Activated CD8-positive, alpha-beta memory T cell treated with anti-CD3 and anti-CD28 coated beads, Interleukin-2, amount 50 U/mL, for 1 hour (primary cell): ENCODE measurements at regions not wholly inside any gene's neighbourhood (a gene's known extent, or its start where the extent isn't known, plus 50 kb on each side); places are given as distances from the start of the nearest gene placed in this dataset.
"Not testable (repeated sequence)": the region's sequence is repeated elsewhere in the genome, so short reads cannot be mapped to it uniquely, and the experiment has no call there.

Experiments
- DNase-seq: peaks from one replicate; pipeline ENCODE4 v3.0.0-alpha.2; 2020; ENCODE audit errors: extremely low read depth

DNA sequence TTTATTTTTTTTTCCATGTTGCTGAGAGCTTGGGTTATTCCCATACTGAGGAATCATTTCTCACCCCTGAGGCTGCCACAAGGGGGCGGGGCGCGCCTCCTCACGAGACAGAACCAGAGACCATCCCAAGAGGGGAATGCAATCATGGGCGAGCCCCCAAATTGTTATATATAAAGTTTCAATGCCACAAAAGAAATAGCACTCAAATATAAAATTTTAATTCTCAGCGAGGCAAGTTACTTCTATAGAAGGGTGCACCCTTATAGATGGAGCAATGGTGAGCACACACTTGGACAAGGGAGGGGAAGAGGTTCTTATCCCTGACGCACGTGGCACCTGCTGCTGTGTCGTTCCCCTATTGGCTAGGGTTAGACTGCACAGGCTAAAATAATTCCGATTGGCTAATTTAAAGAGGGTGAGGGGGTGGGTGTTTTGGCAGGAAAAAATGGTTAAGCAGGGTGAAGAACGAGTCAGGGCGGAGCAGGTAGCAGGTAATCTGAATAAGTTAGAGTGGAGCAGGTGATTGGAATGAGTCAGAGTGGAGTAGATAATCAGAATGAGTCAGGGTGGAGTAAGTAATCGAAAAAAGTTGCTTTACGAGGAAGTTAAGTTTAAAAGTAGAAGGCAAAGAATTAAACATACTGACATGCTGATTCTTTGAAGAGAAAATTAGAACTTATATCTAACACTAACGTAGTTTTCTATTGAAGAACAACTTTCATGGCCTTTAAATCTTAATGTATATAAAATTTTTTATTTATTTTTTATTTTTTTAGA, 177.5 kb downstream of the MTCL1 start:
- no peak for DNase-seq

DNA sequence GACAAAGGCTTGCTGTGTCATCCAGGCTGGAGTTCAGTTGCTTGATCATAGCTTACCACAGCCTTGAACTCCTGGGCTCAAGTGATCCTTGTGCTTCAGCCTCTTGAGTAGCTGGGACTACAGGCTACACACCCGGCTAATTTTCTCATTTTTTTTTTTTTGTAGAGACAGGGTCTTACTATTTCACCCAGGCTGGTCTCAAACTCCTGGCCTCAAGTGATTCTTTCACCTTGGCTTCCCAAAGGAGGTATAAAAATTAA, 178.0 kb downstream of the MTCL1 start:
- DNase-seq, result no peak

DNA sequence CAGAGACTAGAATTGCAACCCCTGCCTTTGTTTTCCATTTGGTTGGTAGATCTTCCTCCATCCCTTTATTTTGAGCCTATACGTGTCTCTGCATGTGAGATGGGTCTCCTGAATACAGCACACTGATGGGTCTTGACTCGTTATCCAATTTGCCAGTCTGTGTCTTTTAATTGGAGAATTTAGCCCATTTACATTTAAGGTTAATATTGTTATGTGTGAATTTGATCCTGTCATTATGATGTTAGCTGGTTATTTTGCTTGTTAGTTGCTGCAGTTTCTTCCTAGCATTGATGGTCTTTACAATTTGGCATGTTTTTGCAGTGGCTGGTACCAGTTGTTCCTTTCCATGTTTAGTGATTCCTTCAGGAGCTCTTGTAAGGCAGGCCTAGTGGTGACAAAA, 182.5 kb downstream of the MTCL1 start:
- DNase-seq, result not testable (repeated sequence)

DNA sequence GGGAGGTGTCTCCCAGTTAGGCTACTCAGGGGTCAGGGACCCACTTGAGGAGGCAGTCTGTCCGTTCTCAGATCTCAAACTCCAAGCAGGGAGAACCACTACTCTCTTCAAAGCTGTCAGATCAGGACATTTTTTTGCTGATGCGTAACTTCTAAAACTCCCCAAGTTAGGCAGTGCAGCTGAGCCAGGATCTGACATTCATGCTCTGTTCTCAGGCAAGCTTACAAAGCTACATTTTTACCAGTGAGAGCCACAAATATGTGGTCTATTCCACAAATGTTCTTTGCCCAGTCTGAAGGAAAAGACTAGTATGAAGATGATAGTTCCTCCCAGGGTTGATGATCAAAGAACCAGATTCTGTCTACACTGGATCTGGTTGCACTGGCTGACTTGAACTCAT, 184.1 kb downstream of the MTCL1 start:
- DNase-seq, result no peak

DNA sequence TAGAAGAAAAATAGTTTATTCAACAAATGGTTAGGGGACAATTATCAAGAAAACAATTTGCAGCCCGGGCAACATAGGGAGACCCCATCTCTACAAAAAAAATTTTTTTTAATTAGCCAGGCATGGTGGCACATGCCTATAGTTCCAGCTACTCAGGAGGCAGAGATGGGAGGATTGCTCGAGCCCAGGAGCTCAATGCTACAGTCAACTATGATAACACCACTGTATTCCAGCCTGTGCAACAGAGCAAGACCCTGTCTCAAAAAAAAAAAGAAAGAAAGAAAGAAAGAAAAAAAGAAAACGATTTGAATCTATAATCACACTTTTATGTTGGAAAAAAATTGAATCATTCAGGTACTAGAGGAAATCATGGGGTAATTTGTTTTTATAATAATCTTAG, 185.1 kb downstream of the MTCL1 start:
- not testable (repeated sequence) for DNase-seq

DNA sequence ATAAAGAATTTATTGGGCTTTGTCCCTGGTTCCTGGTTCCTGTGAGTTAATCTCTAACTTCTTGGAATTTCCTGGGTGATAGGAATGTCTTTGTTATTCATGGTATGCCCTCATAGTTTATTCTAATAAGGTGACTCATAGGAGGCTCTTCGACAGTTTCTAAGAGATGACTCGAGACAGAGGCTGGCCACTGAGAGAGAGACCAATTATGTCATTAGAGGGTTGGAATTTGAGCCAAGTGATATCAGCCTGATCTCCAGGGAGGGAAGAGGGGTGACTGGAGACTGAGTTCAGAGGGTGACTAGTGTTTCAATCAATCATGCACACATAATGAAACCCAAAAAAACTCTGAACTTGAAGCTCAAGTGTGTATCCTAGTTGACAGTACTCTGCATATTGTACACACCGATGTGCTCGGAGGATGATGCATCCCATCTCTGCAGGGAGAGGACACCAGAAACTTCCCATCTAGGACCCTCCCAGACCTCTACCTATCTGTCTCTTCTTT, 185.7 kb downstream of the MTCL1 start:
- DNase-seq, result no peak

DNA sequence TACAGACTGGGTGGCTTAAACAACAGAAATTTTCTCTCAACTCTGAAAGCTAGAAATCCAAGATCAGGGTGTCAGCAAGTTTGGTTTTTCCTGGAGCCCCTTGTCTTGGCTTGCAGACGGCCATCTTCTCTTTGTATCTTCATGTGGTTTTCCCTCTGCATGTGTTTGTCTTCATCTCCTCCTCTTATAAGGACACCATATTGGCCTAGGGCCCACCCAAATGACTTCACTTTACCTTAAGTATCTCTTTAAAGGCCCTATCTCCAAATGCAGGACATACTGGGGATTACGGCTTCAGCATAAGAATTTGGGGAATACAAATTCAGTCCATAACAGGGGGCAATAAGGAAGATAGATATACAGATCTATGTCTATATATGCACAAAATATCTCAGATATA, 187.9 kb downstream of the MTCL1 start:
- no peak for DNase-seq

DNA sequence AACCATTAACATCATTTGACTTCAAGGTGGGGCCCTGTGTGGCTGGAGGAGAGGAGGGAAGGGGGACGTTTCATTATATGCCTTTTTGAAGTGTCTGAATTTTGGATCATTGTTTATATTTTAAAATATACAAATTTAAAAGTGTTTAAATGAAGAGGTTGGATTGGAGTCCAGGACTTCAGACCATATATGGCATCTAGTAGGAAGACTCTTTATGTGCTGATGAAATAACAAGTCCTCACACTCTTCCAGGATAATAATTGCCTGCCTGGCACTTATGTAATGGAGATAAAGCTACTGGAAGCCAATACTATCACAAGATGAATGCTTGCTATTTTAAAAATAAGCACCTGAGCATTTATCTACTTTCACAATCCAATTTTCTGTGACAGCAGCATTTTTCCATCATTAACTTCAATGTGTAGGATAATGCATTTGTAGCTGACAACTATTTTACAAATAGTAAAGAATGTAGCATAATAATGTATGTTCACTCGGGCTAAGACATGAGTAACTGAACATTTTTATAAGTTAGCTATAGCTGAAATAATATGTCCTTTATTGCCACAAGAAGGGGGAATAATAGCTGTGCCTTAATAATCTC, 188.4 kb downstream of the MTCL1 start:
- no peak for DNase-seq

DNA sequence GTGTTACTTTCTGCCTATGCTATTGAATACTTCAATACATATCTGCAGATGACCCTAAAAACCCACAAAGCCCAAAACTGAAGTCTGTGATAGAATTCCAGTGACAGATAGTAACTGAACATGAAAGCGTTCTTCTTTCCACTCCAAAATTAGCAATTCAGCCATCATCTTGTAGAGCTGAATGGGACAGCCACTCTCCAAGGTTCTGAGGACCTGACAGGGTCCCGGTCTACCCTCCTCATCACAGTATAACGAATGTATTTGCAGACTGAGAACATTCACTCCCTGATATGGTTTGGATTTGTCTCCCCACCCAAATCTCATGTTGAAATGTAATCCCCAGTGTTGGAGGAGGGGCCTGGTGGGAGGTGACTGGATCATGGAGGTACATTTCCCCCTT, 189.5 kb downstream of the MTCL1 start:
- no peak for DNase-seq

DNA sequence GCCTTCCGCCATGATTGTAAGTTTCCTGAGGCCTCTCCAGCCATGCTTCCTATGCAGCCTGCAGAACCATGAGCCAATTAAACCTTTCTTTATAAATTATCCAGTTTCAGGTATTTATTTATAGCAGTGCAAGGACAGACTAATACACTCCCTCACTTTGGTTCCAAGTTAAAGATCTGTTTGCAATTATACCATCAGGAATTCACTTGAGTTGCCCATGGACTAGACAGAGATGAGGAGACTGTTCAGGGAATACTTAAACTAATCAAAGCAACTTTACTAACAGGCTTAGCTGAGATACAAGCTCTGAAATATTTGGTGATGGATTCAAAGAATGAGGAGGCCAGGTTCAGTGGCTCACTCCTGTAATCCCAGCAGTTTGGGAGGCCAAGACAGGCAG, 190.0 kb downstream of the MTCL1 start:
- DNase-seq, result no peak

DNA sequence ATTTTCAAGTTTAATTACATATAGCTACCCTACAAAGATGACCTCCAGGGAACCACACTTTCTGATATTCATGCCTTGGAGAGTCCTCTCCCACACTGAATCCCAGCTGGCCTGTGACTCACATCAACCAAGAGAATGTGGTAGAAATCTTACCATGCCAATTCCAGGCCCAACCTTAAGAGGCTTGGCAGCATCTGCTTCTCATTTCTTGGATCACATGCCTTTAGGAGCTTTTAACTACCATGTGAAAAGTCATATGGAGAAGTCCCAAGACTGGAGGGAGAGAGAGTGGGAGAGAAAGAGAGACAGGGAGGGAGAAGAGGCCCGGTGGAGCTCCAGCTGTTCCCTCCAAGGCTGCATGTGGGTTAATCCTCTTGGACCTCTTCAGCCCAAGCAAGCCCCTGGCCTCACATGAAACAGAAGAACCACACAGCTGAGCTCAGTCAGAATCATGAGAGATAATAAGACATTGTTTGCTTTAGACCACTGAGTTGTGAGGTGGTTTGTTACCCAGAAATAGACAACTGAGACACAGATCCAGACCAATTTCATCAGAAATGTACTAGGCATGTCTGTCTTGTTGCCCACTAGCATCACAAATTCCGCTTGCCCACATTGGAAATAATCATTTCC, 190.7 kb downstream of the MTCL1 start:
- no peak for DNase-seq

DNA sequence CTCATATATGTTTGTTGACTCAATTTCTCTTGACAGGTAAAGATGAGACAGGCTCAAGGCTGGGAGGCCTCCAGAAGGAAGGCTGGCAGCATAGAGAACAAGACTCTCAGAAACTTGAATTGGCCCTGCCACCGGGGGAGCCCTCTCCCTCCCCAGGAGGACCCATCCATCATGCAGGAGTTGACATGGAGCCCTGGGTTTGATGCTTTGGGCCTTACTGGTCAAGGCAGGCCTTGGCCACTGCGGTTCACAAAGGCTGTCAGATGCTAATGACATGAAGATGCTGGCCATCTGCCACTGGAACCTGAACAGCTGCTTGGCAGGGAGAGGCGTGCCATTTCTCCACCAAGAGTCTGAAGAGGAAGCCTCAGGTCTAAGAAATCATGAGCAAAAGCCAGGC, 193.6 kb downstream of the MTCL1 start:
- no peak for DNase-seq

DNA sequence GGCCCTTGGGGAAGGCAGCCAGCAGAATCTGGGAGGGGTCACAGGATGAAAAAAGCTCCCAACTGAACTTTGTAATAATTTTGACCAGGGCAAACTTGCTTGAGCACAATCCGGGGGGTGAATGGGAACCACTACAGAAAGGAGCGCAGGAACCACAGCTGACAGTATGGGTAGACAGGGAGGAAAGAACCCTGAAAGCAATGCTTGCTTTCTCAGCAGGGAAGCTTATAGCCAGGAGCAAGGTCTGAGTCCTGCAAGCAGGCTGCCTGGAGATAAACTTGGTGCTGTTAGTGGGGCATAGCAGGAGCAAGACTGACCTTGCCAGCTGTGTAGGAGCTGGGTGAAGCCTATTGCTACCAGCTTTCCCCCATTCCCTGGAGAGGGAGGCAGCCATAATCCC, 195.2 kb downstream of the MTCL1 start:
- no peak for DNase-seq

DNA sequence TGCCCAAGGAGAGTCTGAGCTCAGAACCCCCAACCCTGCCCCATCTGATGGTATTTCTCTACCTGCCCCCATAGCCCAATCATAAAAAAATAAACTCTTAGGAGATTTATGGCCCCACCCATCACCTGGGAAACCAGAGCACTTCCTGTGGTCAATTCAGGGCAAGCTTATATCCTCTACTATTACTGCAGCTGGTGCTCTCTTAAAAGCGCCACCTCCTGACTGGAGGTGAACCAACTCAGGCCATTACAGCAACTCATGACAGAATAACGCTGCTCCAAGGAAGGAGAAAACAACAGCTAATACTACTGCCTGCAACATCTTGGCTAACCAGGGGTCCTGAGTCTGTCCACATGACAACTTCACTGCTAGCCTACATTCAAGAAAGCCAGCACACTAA, 195.7 kb downstream of the MTCL1 start:
- no peak for DNase-seq

DNA sequence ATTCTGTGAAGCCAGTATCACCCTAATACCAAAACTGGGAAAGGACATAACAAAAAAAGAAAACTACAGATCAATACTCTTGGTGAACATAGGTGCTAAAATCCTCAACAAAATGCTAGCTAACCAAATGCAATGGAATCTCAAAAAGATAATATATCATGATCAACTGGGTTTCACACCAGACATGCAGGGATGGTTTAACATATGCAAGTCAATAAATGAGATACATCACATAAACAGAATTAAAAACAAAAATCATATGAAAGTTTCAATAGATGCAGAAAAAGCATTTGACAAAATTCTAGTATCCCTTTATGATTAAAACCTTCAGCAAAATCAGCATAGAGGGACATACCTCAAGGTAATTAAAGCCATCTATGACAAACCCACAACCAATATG, 198.2 kb upstream of the NDUFV2 start:
- no peak for DNase-seq

DNA sequence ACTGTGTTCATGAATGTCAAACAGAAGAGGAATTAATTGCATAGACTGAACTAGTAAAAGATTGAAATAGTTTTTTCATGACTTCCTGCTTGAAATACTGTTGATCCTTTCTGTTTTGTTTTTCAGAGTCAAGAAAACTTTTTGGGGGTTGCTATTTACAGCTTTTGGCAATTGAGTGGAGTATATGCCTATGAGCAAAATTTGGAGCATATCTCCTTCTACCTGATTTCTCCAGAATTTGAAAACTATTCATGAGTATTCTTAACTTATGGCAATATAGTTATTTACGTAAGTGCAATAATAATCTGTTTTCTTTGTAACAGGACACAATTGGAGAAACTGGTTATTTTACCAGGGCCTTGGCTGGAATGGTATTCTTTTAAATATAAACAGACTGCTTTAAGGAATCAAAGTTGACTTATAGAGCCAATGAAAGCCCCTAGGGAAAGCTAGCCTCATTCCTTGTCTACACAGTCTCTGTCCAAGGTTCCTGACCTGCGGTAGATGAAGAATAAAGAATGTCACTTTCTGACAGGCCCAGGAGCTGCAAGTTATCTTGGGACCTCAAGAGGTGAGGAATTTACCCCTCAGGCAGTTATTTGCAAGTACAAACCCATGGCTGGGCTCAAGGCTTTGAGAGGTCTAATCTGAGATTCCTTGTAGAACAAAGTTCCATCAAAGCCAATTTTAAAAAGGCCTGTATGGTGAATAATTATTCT, 193.5 kb upstream of the NDUFV2 start:
- DNase-seq, result no peak

DNA sequence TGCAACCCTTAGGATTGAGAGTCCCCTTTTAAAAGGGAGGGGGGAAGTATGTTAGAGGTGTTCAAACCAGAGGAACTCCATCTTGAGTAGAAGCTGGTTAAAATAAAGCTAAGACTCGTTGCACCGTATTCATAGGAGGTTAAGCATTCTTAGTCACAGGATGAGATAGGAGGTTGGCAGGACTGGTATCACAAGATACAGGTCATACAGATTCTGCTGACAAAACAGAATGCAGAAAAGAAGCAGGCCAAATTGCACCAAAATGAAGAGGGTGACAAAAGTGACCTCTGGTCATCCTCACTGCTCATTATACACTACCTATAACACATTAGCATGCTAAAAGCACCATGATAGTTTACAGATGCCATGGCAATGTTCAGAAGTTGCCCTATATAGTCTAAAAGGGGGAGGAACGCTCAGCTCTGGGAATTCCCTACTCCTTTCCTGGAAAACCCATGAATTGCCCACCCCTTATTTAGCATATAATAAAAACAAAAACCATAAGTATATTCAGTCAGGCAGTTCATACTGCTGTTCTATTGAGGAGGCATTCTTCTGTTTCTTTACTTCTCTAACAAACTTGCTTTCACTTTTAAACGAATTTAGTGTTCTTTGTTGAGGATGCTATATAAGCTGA, 192.2 kb upstream of the NDUFV2 start:
- no peak for DNase-seq

DNA sequence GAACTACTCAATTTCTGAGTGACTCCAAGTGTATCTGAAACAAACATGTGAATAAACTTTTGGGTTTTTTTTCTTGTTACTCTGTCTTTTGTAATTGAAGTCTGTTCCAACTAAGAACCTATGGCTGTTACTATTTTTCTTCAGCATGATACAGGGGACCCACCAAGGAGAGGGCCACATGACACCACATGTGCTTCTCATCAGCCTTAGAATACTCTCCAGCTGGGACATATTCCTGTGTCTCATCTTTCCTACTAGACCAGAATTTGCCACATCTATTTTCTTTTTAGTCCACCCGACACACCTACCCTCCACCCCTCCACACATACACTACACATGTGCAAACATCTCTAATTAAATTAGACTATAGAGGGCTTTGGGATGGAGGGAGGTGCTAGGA, 191.7 kb upstream of the NDUFV2 start:
- no peak for DNase-seq

DNA sequence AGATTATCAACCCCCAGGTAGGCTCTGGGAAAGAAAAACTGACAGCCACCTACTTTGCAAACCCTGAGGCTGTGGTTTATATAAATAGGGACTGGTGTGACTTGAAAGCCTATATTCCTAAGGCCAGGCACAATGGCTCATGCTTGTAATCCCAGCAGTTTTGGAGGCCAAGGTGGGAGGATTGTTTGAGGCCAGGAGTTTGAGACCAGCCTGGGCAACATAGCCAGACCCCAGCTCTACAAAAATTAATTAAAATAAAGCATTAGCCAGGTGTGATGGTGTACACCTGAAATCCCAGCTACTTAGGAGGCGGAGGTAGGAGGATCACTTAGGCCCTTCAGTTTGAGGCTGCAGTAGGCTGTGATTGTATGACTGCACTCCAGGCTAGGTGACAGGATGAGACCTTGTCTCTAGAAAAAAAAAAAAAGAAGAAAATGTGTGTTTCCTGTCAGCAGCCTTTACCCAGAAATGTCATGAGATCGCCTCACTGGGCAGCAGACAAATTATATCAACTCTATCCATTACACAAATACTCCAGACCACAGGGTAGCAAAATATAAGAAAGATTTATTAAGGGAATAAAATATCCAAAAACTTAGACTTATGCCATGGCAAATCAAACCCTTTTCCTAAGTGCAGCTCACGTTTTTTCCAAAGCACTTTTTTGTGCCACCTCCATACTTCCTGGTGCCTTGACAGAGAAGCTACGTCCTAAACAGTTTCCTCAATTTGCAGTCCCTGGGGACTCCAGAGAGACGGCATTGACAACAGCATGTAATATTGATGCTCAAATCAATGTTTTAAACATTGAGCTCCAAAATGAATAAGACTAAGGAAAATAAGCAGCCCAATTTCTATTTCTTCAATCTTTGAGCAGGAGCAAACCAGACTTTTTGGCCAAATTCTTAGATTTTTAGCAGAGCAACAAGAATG, 190.8 kb upstream of the NDUFV2 start:
- DNase-seq, result no peak

DNA sequence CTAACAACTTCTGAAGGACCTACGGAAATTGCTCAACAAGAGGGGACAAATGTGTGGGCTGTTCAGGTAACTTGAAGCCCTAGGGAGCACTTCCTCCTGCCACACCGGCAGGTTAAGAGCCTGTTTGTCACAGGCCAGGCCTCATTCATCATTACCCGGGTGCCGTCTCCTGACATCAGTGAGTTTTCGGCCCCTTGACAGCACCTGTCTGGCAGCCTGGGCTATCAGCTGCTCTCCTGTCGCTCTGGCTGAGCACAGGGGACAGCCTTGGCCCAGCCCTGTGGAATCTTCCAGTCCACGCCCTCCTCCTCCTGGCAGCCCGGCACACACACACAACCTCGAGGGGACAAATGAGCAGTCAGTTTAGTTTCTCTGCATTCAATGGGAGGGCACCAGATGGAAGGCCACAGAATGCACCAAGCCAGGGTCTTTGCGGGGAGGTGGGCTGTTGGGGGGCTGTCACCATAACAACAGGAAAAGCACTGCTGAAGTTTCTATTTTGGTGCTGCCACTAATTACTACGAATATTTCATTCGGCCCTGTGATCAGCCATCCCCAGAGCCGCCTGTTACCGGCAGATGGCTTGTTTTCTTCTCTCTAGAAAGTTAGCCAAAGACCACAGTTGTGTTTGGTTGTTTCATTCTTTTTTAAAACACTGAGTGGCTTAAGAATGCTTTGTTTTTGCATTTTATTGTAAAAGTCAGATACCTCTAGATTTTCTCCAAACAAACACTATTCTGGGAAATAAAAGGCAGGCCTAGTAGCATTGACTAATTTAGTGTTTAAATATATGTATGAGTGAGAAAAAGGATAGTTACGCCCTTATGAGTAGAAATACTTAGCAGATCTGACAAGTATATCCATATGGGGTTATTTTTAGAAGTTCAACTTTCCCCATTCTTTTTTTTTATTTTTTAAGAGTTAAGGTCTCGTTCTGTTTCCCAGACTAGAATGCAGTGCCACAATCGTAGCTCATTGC, 189.9 kb upstream of the NDUFV2 start:
- DNase-seq, result no peak
